ENCODE measurements at regions not wholly inside any gene's neighbourhood (a gene's known extent, or its start where the extent isn't known, plus 50 kb on each side); places are given as distances from the start of the nearest gene placed in this dataset.

- Histone ChIP-seq H3K9me3 (no peaks in the 10 kb centered on the region), H3K27me3 (no peaks in the 10 kb centered on the region), H3K27ac (no peak overlapping the region), H3K4me1 (no peaks in the 10 kb centered on the region), H3K4me3 (no peak overlapping the region), H3K36me3 (no peaks in the 10 kb centered on the region)
- DNase-seq (ENCODE audit: low spot score in 2 of 2), result no peak
- no peak for TF ChIP-seq POLR2A (IDR thresholded peaks at IDR 0.05)
- no peak for TF ChIP-seq CTCF (IDR thresholded peaks at IDR 0.05)
- TF ChIP-seq EP300 (IDR thresholded peaks at IDR 0.05), result no peak
- no peak for TF ChIP-seq POLR2AphosphoS5 (IDR thresholded peaks at IDR 0.05)
- 84% methylated on average over 2 of the region's 2 CpGs for WGBS
Measured at GRCh38 chr6:165944002-165944466, 223.6 kb downstream of the TBXT start.

- no peak for DNase-seq (ENCODE audit: low spot score in 2 of 2)
Measured at GRCh38 chr6:165941786-165942185, 225.9 kb downstream of the TBXT start.

GRCh38 chr6:165941249-165941775 is 226.3 kb downstream of the TBXT start:
- TF ChIP-seq EP300 (IDR thresholded peaks at IDR 0.05), result no peak
- no peak for TF ChIP-seq CTCF (IDR thresholded peaks at IDR 0.05)
- no peak for TF ChIP-seq POLR2A (IDR thresholded peaks at IDR 0.05)
- no peak for TF ChIP-seq POLR2AphosphoS5 (IDR thresholded peaks at IDR 0.05)
- Histone ChIP-seq H3K9me3 (no peaks in the 10 kb centered on the region), H3K27me3 (no peaks in the 10 kb centered on the region), H3K4me1 (no peaks in the 10 kb centered on the region), H3K27ac (no peak overlapping the region), H3K36me3 (no peaks in the 10 kb centered on the region), H3K4me3 (no peak overlapping the region)
- no peak for DNase-seq (ENCODE audit: low spot score in 2 of 2)
- 90% methylated on average over 5 of the region's 5 CpGs for whole genome bisulfite sequencing

More at GRCh38 chr6:165941786-165942185, 225.9 kb downstream of the TBXT start:
- Histone ChIP-seq H3K27me3 (no peaks in the 10 kb centered on the region), H3K9me3 (no peaks in the 10 kb centered on the region), H3K27ac (no peak overlapping the region), H3K36me3 (no peaks in the 10 kb centered on the region), H3K4me1 (no peaks in the 10 kb centered on the region), H3K4me3 (no peak overlapping the region)
- no peak for TF ChIP-seq EP300 (IDR thresholded peaks at IDR 0.05)
- TF ChIP-seq POLR2A (IDR thresholded peaks at IDR 0.05), result no peak
- TF ChIP-seq CTCF (IDR thresholded peaks at IDR 0.05), result no peak
- no peak for TF ChIP-seq POLR2AphosphoS5 (IDR thresholded peaks at IDR 0.05)
- 65% methylated on average over 4 of the region's 4 CpGs for WGBS

GRCh38 chr6:165940366-165940765 is 227.3 kb downstream of the TBXT start:
- no peak overlapping the region for H3K27ac ChIP-seq
- 94% methylated on average over 26 of the region's 26 CpGs for WGBS
- TF ChIP-seq POLR2A (IDR thresholded peaks at IDR 0.05) (no peak), EP300 (IDR thresholded peaks at IDR 0.05) (no peak), POLR2AphosphoS5 (IDR thresholded peaks at IDR 0.05) (no peak), CTCF (IDR thresholded peaks at IDR 0.05) (no peak)

GRCh38 chr6:165939601-165940290 is 227.9 kb downstream of the TBXT start:
- Histone ChIP-seq H3K27me3 (no peaks in the 10 kb centered on the region), H3K4me3 (no peak overlapping the region), H3K27ac (no peak overlapping the region), H3K4me1 (no peaks in the 10 kb centered on the region), H3K9me3 (no peaks in the 10 kb centered on the region), H3K36me3 (no peaks in the 10 kb centered on the region)
- no peak for DNase-seq (ENCODE audit: low spot score in 2 of 2)
- TF ChIP-seq POLR2A (IDR thresholded peaks at IDR 0.05), result no peak
- TF ChIP-seq EP300 (IDR thresholded peaks at IDR 0.05), result no peak
- no peak for TF ChIP-seq POLR2AphosphoS5 (IDR thresholded peaks at IDR 0.05)
- TF ChIP-seq CTCF (IDR thresholded peaks at IDR 0.05), result no peak
- 69% methylated on average over 10 of the region's 10 CpGs for WGBS

More at GRCh38 chr6:165940366-165940765, 227.3 kb downstream of the TBXT start:
- DNase-seq (ENCODE audit: low spot score in 2 of 2), result no peak
- no peaks in the 10 kb centered on the region for H3K4me1 ChIP-seq
- H3K27me3 ChIP-seq, result no peaks in the 10 kb centered on the region
- no peak overlapping the region for H3K4me3 ChIP-seq
- no peaks in the 10 kb centered on the region for H3K9me3 ChIP-seq
- no peaks in the 10 kb centered on the region for H3K36me3 ChIP-seq
